Frontal cortex (tissue), 3 donors: ENCODE measurements at regions not wholly inside any gene's neighbourhood (a gene's known extent, or its start where the extent isn't known, plus 50 kb on each side); places are given as distances from the start of the nearest gene placed in this dataset.

Experiments
- DNase-seq, 2 donors: peaks; one replicate each; pipeline ENCODE4 v3.0.0; 2012; ENCODE audit warnings: low spot score in 2 of 2
- FAIRE-seq: peaks from 2 replicates; lab custom pipeline; 2012; peaks lifted over from hg19 to GRCh38; lab: Jason Lieb, UNC
- donor health status: control.
- donor health status: control.
- donor health status: control.

- DNase-seq (no peak), FAIRE-seq (no peak)
These were observed 95.5 kb upstream of the PTPN3 start for GRCh38 chr9:109593612-109594011.

GRCh38 chr9:109597496-109597895 is 99.4 kb upstream of the PTPN3 start:
- DNase-seq (no peak), FAIRE-seq (no peak)

- FAIRE-seq (no peak), DNase-seq (no peak)
These were observed 101.0 kb upstream of the PTPN3 start for GRCh38 chr9:109599131-109599530.

- DNase-seq, result no peak
These were observed 101.6 kb upstream of the PTPN3 start for GRCh38 chr9:109599711-109600110.

GRCh38 chr9:109600142-109600541 is 102.0 kb upstream of the PTPN3 start:
- no peak for FAIRE-seq

More at GRCh38 chr9:109599711-109600110, 101.6 kb upstream of the PTPN3 start:
- FAIRE-seq, result no peak

GRCh38 chr9:109601181-109601580 is 103.1 kb upstream of the PTPN3 start:
- FAIRE-seq (no peak), DNase-seq (no peak)

More at GRCh38 chr9:109600142-109600541, 102.0 kb upstream of the PTPN3 start:
- DNase-seq, result no peak

GRCh38 chr9:109602987-109603386 is 104.9 kb upstream of the PTPN3 start:
- FAIRE-seq, result no peak
- no peak for DNase-seq

- DNase-seq, result no peak
These were observed 106.0 kb upstream of the PTPN3 start for GRCh38 chr9:109604131-109604530.

GRCh38 chr9:109604781-109605180 is 106.7 kb upstream of the PTPN3 start:
- FAIRE-seq (no peak), DNase-seq (no peak)

More at GRCh38 chr9:109604131-109604530, 106.0 kb upstream of the PTPN3 start:
- no peak for FAIRE-seq

GRCh38 chr9:109609060-109609459 is 111.0 kb upstream of the PTPN3 start:
- no peak for DNase-seq
- FAIRE-seq, result no peak

- no peak for FAIRE-seq
These were observed 118.5 kb upstream of the PTPN3 start for GRCh38 chr9:109616571-109617120.

GRCh38 chr9:109619310-109619709 is 121.2 kb upstream of the PTPN3 start:
- DNase-seq, result no peak
- no peak for FAIRE-seq

More at GRCh38 chr9:109616571-109617120, 118.5 kb upstream of the PTPN3 start:
- no peak for DNase-seq

GRCh38 chr9:109624143-109624542 is 126.0 kb upstream of the PTPN3 start:
- FAIRE-seq (no peak), DNase-seq (no peak)

- FAIRE-seq (no peak), DNase-seq (no peak)
These were observed 126.8 kb upstream of the PTPN3 start for GRCh38 chr9:109624896-109625295.

GRCh38 chr9:109627042-109627441 is 128.9 kb upstream of the PTPN3 start:
- FAIRE-seq, result no peak

GRCh38 chr9:109629615-109630014 is 131.5 kb upstream of the PTPN3 start:
- DNase-seq (no peak), FAIRE-seq (no peak)

More at GRCh38 chr9:109627042-109627441, 128.9 kb upstream of the PTPN3 start:
- no peak for DNase-seq

GRCh38 chr9:109632817-109633216 is 134.7 kb upstream of the PTPN3 start:
- peak; percentile 76 for FAIRE-seq
- DNase-seq, result peak in 1 of 2 donors; percentile 29

- DNase-seq (peak; percentile 28 to 46), FAIRE-seq (no peak)
These were observed 140.1 kb upstream of the PALM2AKAP2 start for GRCh38 chr9:109639674-109640579.

GRCh38 chr9:109640580-109641371 is 139.2 kb upstream of the PALM2AKAP2 start:
- no peak for FAIRE-seq
- peak; percentile 47 to 57 for DNase-seq

- DNase-seq (peak in 1 of 2 donors; percentile 13), FAIRE-seq (no peak)
These were observed 138.7 kb upstream of the PALM2AKAP2 start for GRCh38 chr9:109641372-109641659.

GRCh38 chr9:109652112-109652511 is 127.9 kb upstream of the PALM2AKAP2 start:
- FAIRE-seq (no peak), DNase-seq (no peak)
